ENCODE measurements at regions not wholly inside any gene's neighbourhood (a gene's known extent, or its start where the extent isn't known, plus 50 kb on each side); places are given as distances from the start of the nearest gene placed in this dataset.
"Not testable (repeated sequence)": the region's sequence is repeated elsewhere in the genome, so short reads cannot be mapped to it uniquely, and the experiment has no call there.

GRCh38 chr14:30017370-30017993, 89.8 kb upstream of the PRKD1 start:
- no peak overlapping the region for H3K4me3 ChIP-seq
- H3K27me3 ChIP-seq, result no peaks in the 10 kb centered on the region
- H3K27ac ChIP-seq, result no peak overlapping the region
- H3K9ac ChIP-seq, result no peak overlapping the region
- no peaks in the 10 kb centered on the region for H3K4me1 ChIP-seq
- H4K20me1 ChIP-seq, result no peaks in the 10 kb centered on the region
- TF ChIP-seq Cebpa-rat (IDR thresholded peaks at IDR 0.05), result no peak
- H3K4me2 ChIP-seq, result no peak overlapping the region
- no peaks in the 10 kb centered on the region for H3K36me3 ChIP-seq
- H3K9me3 ChIP-seq, result no peaks in the 10 kb centered on the region

- Histone ChIP-seq H3K9me3 (0 out of 2 replicates have a peak, but pooled peaks cover 5% of the 10 kb centered on the region), H3K4me1 (no peaks in the 10 kb centered on the region), H4K20me1 (no peaks in the 10 kb centered on the region), H3K4me2 (no peak overlapping the region), H3K27ac (no peak overlapping the region), H3K9ac (no peak overlapping the region), H3K4me3 (no peak overlapping the region), H3K36me3 (no peaks in the 10 kb centered on the region), H3K27me3 (no peaks in the 10 kb centered on the region)
- no peak for TF ChIP-seq Cebpa-rat (IDR thresholded peaks at IDR 0.05)
Observed at GRCh38 chr14:30020271-30020670, 92.6 kb upstream of the PRKD1 start.

GRCh38 chr14:30020687-30021086, 93.0 kb upstream of the PRKD1 start:
- H3K9me3 ChIP-seq, result 0 out of 2 replicates have a peak, but pooled peaks cover 5% of the 10 kb centered on the region
- TF ChIP-seq Cebpa-rat (IDR thresholded peaks at IDR 0.05), result no peak
- H3K4me1 ChIP-seq, result no peaks in the 10 kb centered on the region
- no peaks in the 10 kb centered on the region for H3K27me3 ChIP-seq
- no peaks in the 10 kb centered on the region for H3K36me3 ChIP-seq
- H3K9ac ChIP-seq, result no peak overlapping the region
- H4K20me1 ChIP-seq, result no peaks in the 10 kb centered on the region
- H3K4me3 ChIP-seq, result no peak overlapping the region
- H3K27ac ChIP-seq, result no peak overlapping the region
- no peak overlapping the region for H3K4me2 ChIP-seq

GRCh38 chr14:30023350-30023749, 95.7 kb upstream of the PRKD1 start:
- H3K36me3 ChIP-seq, H3K27ac ChIP-seq, H3K9ac ChIP-seq, H3K4me2 ChIP-seq, H3K4me3 ChIP-seq, H4K20me1 ChIP-seq, H3K4me1 ChIP-seq, H3K9me3 ChIP-seq, H3K27me3 ChIP-seq: not testable (repeated sequence)

GRCh38 chr14:30034152-30034551, 106.5 kb upstream of the PRKD1 start:
- Histone ChIP-seq H3K9me3 (0 out of 2 replicates have a peak, but pooled peaks cover 3% of the 10 kb centered on the region), H3K27me3 (no peaks in the 10 kb centered on the region), H4K20me1 (no peaks in the 10 kb centered on the region), H3K4me3 (no peak overlapping the region), H3K9ac (no peak overlapping the region), H3K27ac (no peak overlapping the region), H3K4me1 (no peaks in the 10 kb centered on the region), H3K4me2 (no peak overlapping the region), H3K36me3 (no peaks in the 10 kb centered on the region)
- no peak for TF ChIP-seq Cebpa-rat (IDR thresholded peaks at IDR 0.05)

- no peak for TF ChIP-seq Cebpa-rat (IDR thresholded peaks at IDR 0.05)
- Histone ChIP-seq H3K9me3 (no peaks in the 10 kb centered on the region), H3K27ac (no peak overlapping the region), H3K9ac (no peak overlapping the region), H3K4me1 (no peaks in the 10 kb centered on the region), H3K4me2 (no peak overlapping the region), H3K36me3 (no peaks in the 10 kb centered on the region), H3K27me3 (no peaks in the 10 kb centered on the region), H3K4me3 (no peak overlapping the region), H4K20me1 (no peaks in the 10 kb centered on the region)
Observed at GRCh38 chr14:30035361-30035760, 107.7 kb upstream of the PRKD1 start.

GRCh38 chr14:30045720-30046119, 118.1 kb upstream of the PRKD1 start:
- Histone ChIP-seq H3K9me3 (no peaks in the 10 kb centered on the region), H3K27ac (no peak overlapping the region), H3K27me3 (no peaks in the 10 kb centered on the region), H3K4me3 (no peak overlapping the region), H3K4me2 (no peak overlapping the region), H3K4me1 (no peaks in the 10 kb centered on the region), H3K9ac (no peak overlapping the region), H3K36me3 (no peaks in the 10 kb centered on the region), H4K20me1 (no peaks in the 10 kb centered on the region)
- no peak for TF ChIP-seq Cebpa-rat (IDR thresholded peaks at IDR 0.05)

- Histone ChIP-seq H3K27me3 (no peaks in the 10 kb centered on the region), H3K4me2 (no peak overlapping the region), H3K27ac (no peak overlapping the region), H3K9ac (no peak overlapping the region), H3K4me1 (no peaks in the 10 kb centered on the region), H3K9me3 (no peaks in the 10 kb centered on the region), H3K4me3 (no peak overlapping the region), H3K36me3 (no peaks in the 10 kb centered on the region), H4K20me1 (no peaks in the 10 kb centered on the region)
- TF ChIP-seq Cebpa-rat (IDR thresholded peaks at IDR 0.05), result no peak
Observed at GRCh38 chr14:30053103-30053502, 125.5 kb upstream of the PRKD1 start.

- Histone ChIP-seq H3K27me3 (no peaks in the 10 kb centered on the region), H4K20me1 (no peaks in the 10 kb centered on the region), H3K4me1 (no peaks in the 10 kb centered on the region), H3K9me3 (no peaks in the 10 kb centered on the region), H3K27ac (no peak overlapping the region), H3K36me3 (no peaks in the 10 kb centered on the region), H3K4me2 (no peak overlapping the region), H3K9ac (no peak overlapping the region), H3K4me3 (no peak overlapping the region)
- TF ChIP-seq Cebpa-rat (IDR thresholded peaks at IDR 0.05), result no peak
Observed at GRCh38 chr14:30054201-30054600, 126.6 kb upstream of the PRKD1 start.

- Histone ChIP-seq H4K20me1 (no peaks in the 10 kb centered on the region), H3K36me3 (no peaks in the 10 kb centered on the region), H3K9ac (no peak overlapping the region), H3K4me2 (no peak overlapping the region), H3K27ac (no peak overlapping the region), H3K4me3 (no peak overlapping the region), H3K27me3 (no peaks in the 10 kb centered on the region), H3K9me3 (no peaks in the 10 kb centered on the region), H3K4me1 (no peaks in the 10 kb centered on the region)
- TF ChIP-seq Cebpa-rat (IDR thresholded peaks at IDR 0.05), result no peak
Observed at GRCh38 chr14:30058401-30058800, 130.8 kb upstream of the PRKD1 start.

- Histone ChIP-seq H3K27me3 (no peaks in the 10 kb centered on the region), H3K4me2 (no peak overlapping the region), H3K4me3 (no peak overlapping the region), H3K4me1 (no peaks in the 10 kb centered on the region), H3K9ac (no peak overlapping the region), H3K27ac (no peak overlapping the region), H4K20me1 (no peaks in the 10 kb centered on the region), H3K9me3 (no peaks in the 10 kb centered on the region), H3K36me3 (no peaks in the 10 kb centered on the region)
- no peak for TF ChIP-seq Cebpa-rat (IDR thresholded peaks at IDR 0.05)
Observed at GRCh38 chr14:30063746-30064145, 136.1 kb upstream of the PRKD1 start.
